Effector memory CD8-positive, alpha-beta T cell (primary cell): ENCODE measurements at regions not wholly inside any gene's neighbourhood (a gene's known extent, or its start where the extent isn't known, plus 50 kb on each side); places are given as distances from the start of the nearest gene placed in this dataset.

Experiments used
- ATAC-seq: fragments of 150-1000 bp; cut with Tn5 transposase; replicated peaks from 2 replicates; pipeline ENCODE4 v1.10.0; 2021; ENCODE audit warnings: mild to moderate bottlenecking, moderate library complexity
- DNase-seq, 3 experiments: peaks; one replicate each; pipeline ENCODE4 v3.0.0; 2021
- H3K27ac Mint-ChIP-seq, 2 donors: one replicate each; pipeline ENCODE4 v1.8.0; 2022; ENCODE audit warnings: mild to moderate bottlenecking in 2 of 2, mixed read lengths in 2 of 2, moderate library complexity in 2 of 2
- H3K27me3 Mint-ChIP-seq, 2 donors: one replicate each; pipeline ENCODE4 v1.8.0; 2022; ENCODE audit warnings: mixed read lengths in 2 of 2
- H3K36me3 Mint-ChIP-seq: one replicate; pipeline ENCODE4 v1.8.0; 2022; ENCODE audit warnings: mild to moderate bottlenecking, moderate library complexity, mixed read lengths; ENCODE audit not compliant: insufficient read depth
- H3K4me1 Mint-ChIP-seq, 2 donors: one replicate each; pipeline ENCODE4 v1.8.0; 2022; ENCODE audit warnings: low read depth in 2 of 2, mixed read lengths in 2 of 2
- H3K4me3 Mint-ChIP-seq, 2 donors: one replicate each; pipeline ENCODE4 v1.8.0; 2022; ENCODE audit warnings: mild to moderate bottlenecking in 2 of 2, mixed read lengths in 2 of 2, moderate library complexity in 2 of 2
- H3K9me3 Mint-ChIP-seq, 2 donors: one replicate each; pipeline ENCODE4 v1.8.0; 2022; ENCODE audit warnings: mixed read lengths in 2 of 2

- Mint-ChIP-seq H3K27me3 (no peaks in the 10 kb centered on the region), H3K36me3 (no peaks in the 10 kb centered on the region)
These were observed 365.1 kb downstream of the FSCB start for GRCh38 chr14:44142006-44142405.

GRCh38 chr14:44135972-44136371 is 371.1 kb downstream of the FSCB start:
- no peaks in the 10 kb centered on the region for H3K36me3 Mint-ChIP-seq
- H3K9me3 Mint-ChIP-seq: peaks cover 6 to 15% of the 10 kb centered on the region in 2 donors
- no peaks in the 10 kb centered on the region for H3K4me1 Mint-ChIP-seq
- ATAC-seq (no peak), DNase-seq (no peak)
- H3K27me3 Mint-ChIP-seq: no peaks in the 10 kb centered on the region
- H3K4me3 Mint-ChIP-seq: no peak overlapping the region
- H3K27ac Mint-ChIP-seq: no peak overlapping the region

More at GRCh38 chr14:44142006-44142405, 365.1 kb downstream of the FSCB start:
- DNase-seq: no peak
- Mint-ChIP-seq H3K4me3 (no peak overlapping the region), H3K9me3 (peaks cover 4 to 11% of the 10 kb centered on the region in 2 donors), H3K27ac (no peak overlapping the region), H3K4me1 (no peaks in the 10 kb centered on the region)
- no peak for ATAC-seq

GRCh38 chr14:44131861-44132260 is 375.2 kb downstream of the FSCB start:
- no peak overlapping the region for H3K4me3 Mint-ChIP-seq
- no peak overlapping the region for H3K27ac Mint-ChIP-seq
- no peaks in the 10 kb centered on the region for H3K4me1 Mint-ChIP-seq
- no peaks in the 10 kb centered on the region for H3K27me3 Mint-ChIP-seq
- ATAC-seq: no peak
- H3K36me3 Mint-ChIP-seq: no peaks in the 10 kb centered on the region
- no peak for DNase-seq
- peaks cover 3 to 10% of the 10 kb centered on the region in 2 donors for H3K9me3 Mint-ChIP-seq

GRCh38 chr14:44113769-44114730 is 393.0 kb downstream of the FSCB start:
- Mint-ChIP-seq H3K27ac (no peak overlapping the region), H3K27me3 (no peaks in the 10 kb centered on the region), H3K4me1 (no peaks in the 10 kb centered on the region), H3K4me3 (no peak overlapping the region), H3K9me3 (peaks cover 16 to 22% of the 10 kb centered on the region in 2 donors), H3K36me3 (no peaks in the 10 kb centered on the region)
- ATAC-seq (no peak), DNase-seq (no peak)

GRCh38 chr14:44112774-44113460 is 394.2 kb downstream of the FSCB start:
- no peak for DNase-seq
- no peaks in the 10 kb centered on the region for H3K27me3 Mint-ChIP-seq
- peaks cover 7 to 21% of the 10 kb centered on the region in 2 donors for H3K9me3 Mint-ChIP-seq
- no peak overlapping the region for H3K27ac Mint-ChIP-seq
- no peaks in the 10 kb centered on the region for H3K4me1 Mint-ChIP-seq
- ATAC-seq: no peak
- no peaks in the 10 kb centered on the region for H3K36me3 Mint-ChIP-seq
- no peak overlapping the region for H3K4me3 Mint-ChIP-seq

- Mint-ChIP-seq H3K27ac (no peak overlapping the region), H3K4me1 (no peaks in the 10 kb centered on the region), H3K9me3 (peaks cover 13 to 15% of the 10 kb centered on the region in 2 donors), H3K4me3 (no peak overlapping the region), H3K36me3 (no peaks in the 10 kb centered on the region), H3K27me3 (no peaks in the 10 kb centered on the region)
- DNase-seq (no peak), ATAC-seq (no peak)
These were observed 398.0 kb downstream of the FSCB start for GRCh38 chr14:44109036-44109435.

- no peaks in the 10 kb centered on the region for H3K4me1 Mint-ChIP-seq
- H3K36me3 Mint-ChIP-seq: no peaks in the 10 kb centered on the region
- DNase-seq: no peak
- H3K27me3 Mint-ChIP-seq: no peaks in the 10 kb centered on the region
- ATAC-seq: no peak
- H3K4me3 Mint-ChIP-seq: no peak overlapping the region
- H3K27ac Mint-ChIP-seq: no peak overlapping the region
- H3K9me3 Mint-ChIP-seq: peaks cover 13 to 15% of the 10 kb centered on the region in 2 donors
These were observed 398.5 kb downstream of the FSCB start for GRCh38 chr14:44108601-44109000.

- ATAC-seq (no peak), DNase-seq (no peak)
- Mint-ChIP-seq H3K4me1 (no peaks in the 10 kb centered on the region), H3K9me3 (peaks cover 13 to 15% of the 10 kb centered on the region in 2 donors), H3K4me3 (no peak overlapping the region), H3K27me3 (no peaks in the 10 kb centered on the region), H3K36me3 (no peaks in the 10 kb centered on the region), H3K27ac (no peak overlapping the region)
These were observed 399.9 kb downstream of the FSCB start for GRCh38 chr14:44107156-44107555.

- no peak for ATAC-seq
- no peaks in the 10 kb centered on the region for H3K36me3 Mint-ChIP-seq
- no peaks in the 10 kb centered on the region for H3K4me1 Mint-ChIP-seq
- no peak overlapping the region for H3K27ac Mint-ChIP-seq
- no peaks in the 10 kb centered on the region for H3K27me3 Mint-ChIP-seq
- H3K9me3 Mint-ChIP-seq: peaks cover 12 to 34% of the 10 kb centered on the region in 2 donors
- H3K4me3 Mint-ChIP-seq: no peak overlapping the region
- no peak for DNase-seq
These were observed 407.2 kb downstream of the FSCB start for GRCh38 chr14:44099743-44100488.

GRCh38 chr14:44081146-44081545 is 425.9 kb downstream of the FSCB start:
- no peaks in the 10 kb centered on the region for H3K27me3 Mint-ChIP-seq
- no peak for DNase-seq
- no peaks in the 10 kb centered on the region for H3K36me3 Mint-ChIP-seq
- no peak for ATAC-seq
- H3K27ac Mint-ChIP-seq: no peak overlapping the region
- no peaks in the 10 kb centered on the region for H3K4me1 Mint-ChIP-seq
- no peak overlapping the region for H3K4me3 Mint-ChIP-seq
- H3K9me3 Mint-ChIP-seq: peaks cover 9 to 12% of the 10 kb centered on the region in 2 donors

- DNase-seq (no peak), ATAC-seq (no peak)
- Mint-ChIP-seq H3K9me3 (peaks cover 0 to 5% of the 10 kb centered on the region in 2 donors), H3K36me3 (no peaks in the 10 kb centered on the region), H3K27me3 (no peaks in the 10 kb centered on the region), H3K4me1 (no peaks in the 10 kb centered on the region), H3K27ac (no peak overlapping the region), H3K4me3 (no peak overlapping the region)
These were observed 437.0 kb downstream of the FSCB start for GRCh38 chr14:44070046-44070445.

GRCh38 chr14:44053422-44053821 is 453.7 kb downstream of the FSCB start:
- Mint-ChIP-seq H3K9me3 (peaks cover 6 to 8% of the 10 kb centered on the region in 2 donors), H3K4me1 (no peaks in the 10 kb centered on the region), H3K4me3 (no peak overlapping the region), H3K27me3 (no peaks in the 10 kb centered on the region), H3K36me3 (no peaks in the 10 kb centered on the region), H3K27ac (no peak overlapping the region)
- no peak for ATAC-seq
- DNase-seq: no peak

- H3K4me1 Mint-ChIP-seq: no peaks in the 10 kb centered on the region
- no peaks in the 10 kb centered on the region for H3K27me3 Mint-ChIP-seq
- no peak for DNase-seq
- no peak overlapping the region for H3K27ac Mint-ChIP-seq
- ATAC-seq: no peak
- peaks cover 10 to 13% of the 10 kb centered on the region in 2 donors for H3K9me3 Mint-ChIP-seq
- H3K4me3 Mint-ChIP-seq: no peak overlapping the region
- H3K36me3 Mint-ChIP-seq: no peaks in the 10 kb centered on the region
These were observed 465.4 kb downstream of the FSCB start for GRCh38 chr14:44041700-44042099.
